NCI-H2196 treated with DMSO at 0.1 percent for 48 hours (cell line): ENCODE measurements at regions not wholly inside any gene's neighbourhood (a gene's known extent, or its start where the extent isn't known, plus 50 kb on each side); places are given as distances from the start of the nearest gene placed in this dataset.
"Not testable (repeated sequence)": the region's sequence is repeated elsewhere in the genome, so short reads cannot be mapped to it uniquely, and the experiment has no call there.

Experiments
- DNase-seq: peaks from one replicate; lab custom pipeline; 2025; ENCODE audit not compliant: unreplicated experiment; lab: John Stamatoyannopoulos, UW

- DNase-seq, result no peak
Observed at GRCh38 chr13:76307142-76307541, 579.1 kb downstream of the KCTD12 start.

GRCh38 chr13:76300688-76301087 is 585.5 kb downstream of the KCTD12 start:
- DNase-seq, result no peak

- DNase-seq, result no peak
Observed at GRCh38 chr13:76297331-76297730, 588.9 kb downstream of the KCTD12 start.

- DNase-seq, result no peak
Observed at GRCh38 chr13:76296751-76297150, 589.5 kb downstream of the KCTD12 start.

- DNase-seq, result not testable (repeated sequence)
Observed at GRCh38 chr13:76295020-76295419, 591.2 kb downstream of the KCTD12 start.

GRCh38 chr13:76293751-76294150 is 592.5 kb downstream of the KCTD12 start:
- DNase-seq, result no peak

GRCh38 chr13:76293346-76293745 is 592.9 kb downstream of the KCTD12 start:
- no peak for DNase-seq

- no peak for DNase-seq
Observed at GRCh38 chr13:76292726-76293125, 593.5 kb downstream of the KCTD12 start.

- no peak for DNase-seq
Observed at GRCh38 chr13:76292031-76292430, 594.2 kb downstream of the KCTD12 start.

GRCh38 chr13:76289558-76289957 is 596.6 kb downstream of the KCTD12 start:
- no peak for DNase-seq

- DNase-seq, result no peak
Observed at GRCh38 chr13:76286178-76286577, 600.0 kb downstream of the KCTD12 start.

GRCh38 chr13:76285463-76285862 is 600.7 kb downstream of the KCTD12 start:
- no peak for DNase-seq

GRCh38 chr13:76279766-76280165 is 606.4 kb downstream of the KCTD12 start:
- DNase-seq, result not testable (repeated sequence)

GRCh38 chr13:76271728-76272232 is 614.4 kb downstream of the KCTD12 start:
- no peak for DNase-seq

- DNase-seq, result not testable (repeated sequence)
Observed at GRCh38 chr13:76268307-76268706, 617.9 kb downstream of the KCTD12 start.

- no peak for DNase-seq
Observed at GRCh38 chr13:76267216-76267615, 619.0 kb downstream of the KCTD12 start.

GRCh38 chr13:76266561-76266960 is 619.6 kb downstream of the KCTD12 start:
- no peak for DNase-seq

GRCh38 chr13:76250211-76250610 is 614.1 kb downstream of the LMO7 start:
- no peak for DNase-seq

- no peak for DNase-seq
Observed at GRCh38 chr13:76245920-76246319, 609.8 kb downstream of the LMO7 start.

- DNase-seq, result no peak
Observed at GRCh38 chr13:76245211-76245610, 609.1 kb downstream of the LMO7 start.

- not testable (repeated sequence) for DNase-seq
Observed at GRCh38 chr13:76243120-76243519, 607.0 kb downstream of the LMO7 start.

- no peak for DNase-seq
Observed at GRCh38 chr13:76239031-76239680, 603.0 kb downstream of the LMO7 start.

GRCh38 chr13:76231522-76232167 is 595.5 kb downstream of the LMO7 start:
- no peak for DNase-seq
